Right lobe of liver (tissue), 6 donors: ENCODE measurements at regions not wholly inside any gene's neighbourhood (a gene's known extent, or its start where the extent isn't known, plus 50 kb on each side); places are given as distances from the start of the nearest gene placed in this dataset.
"Not testable (repeated sequence)": the region's sequence is repeated elsewhere in the genome, so short reads cannot be mapped to it uniquely, and the experiment has no call there.

Experiments
- ATAC-seq, 4 donors: fragments of 200-7000 bp; cut with Tn5 transposase; one replicate each; pipeline ENCODE4 v1.9.1; 2020; ENCODE audit warnings: mild to moderate bottlenecking in 4 of 4, moderate library complexity in 4 of 4
- DNase-seq, 3 donors: peaks; one replicate each; pipeline ENCODE4 v3.0.0-alpha.2; 2020
- H3K27ac ChIP-seq, 3 donors: fragments of 200-600 bp; one replicate each; pipeline ENCODE4 v1.8.0; 2022
- H3K27me3 ChIP-seq, 2 donors: fragments of 200-600 bp; one replicate each; pipeline ENCODE4 v1.8.0; 2022
- H3K36me3 ChIP-seq, 4 donors: fragments of 200-600 bp; sonication (generic) in 1 of 4; one replicate each; pipeline versions ENCODE4 v1.5.1 to v1.8.0; 2017 to 2022; ENCODE audit warnings: control low read depth in 1 of 4
- H3K4me1 ChIP-seq, 4 donors: fragments of 200-600 bp; sonication (generic) in 1 of 4; one replicate each; pipeline versions ENCODE4 v1.5.1 to v1.8.0; 2017 to 2022; ENCODE audit warnings: control low read depth in 1 of 4
- H3K4me3 ChIP-seq, 3 donors: fragments of 200-600 bp; one replicate each; pipeline ENCODE4 v1.8.0; 2022
- H3K9me3 ChIP-seq, 4 donors: fragments of 200-600 bp; sonication (generic) in 1 of 4; one replicate each; pipeline versions ENCODE4 v1.5.1 to v1.8.0; 2017 to 2022; ENCODE audit warnings: control low read depth in 1 of 4
- POLR2A ChIP-seq: fragments of 450-650 bp; IDR thresholded peaks from one replicate; pipeline ENCODE4 v1.6.1; 2017; ENCODE audit warnings: antibody characterized with exemption, mild to moderate bottlenecking
- WGBS: methylation state at CpG from one replicate; pipeline ENCODE4 v1.1.6; 2018; ENCODE audit warnings: low coverage, low lambda C conversion rate; ENCODE audit not compliant: insufficient coverage; ENCODE audit errors: missing lambda C conversion rate; 5-methylcytosine and 5-hydroxymethylcytosine counted together
- intact Hi-C, 2 donors: fragments of 100-400 bp; cut with DNase I; formaldehyde crosslinking; loops; one replicate each; pipeline versions ENCODE4 v1.11.2 to v1.14.1; 2022
- TF ChIP-seq, protein P1 (sequence below), 4 donors: fragments of 200-600 bp in 3 of 4; fragments of 450-650 bp in 1 of 4; IDR thresholded peaks; one replicate each; pipeline versions ENCODE4 v1.5.1 to v1.8.0; 2016 to 2022; ENCODE audit warnings: antibody characterized with exemption in 4 of 4, mild to moderate bottlenecking in 2 of 4
- donor health status: DM: no; HTN: yes; CAD: no.
- donor health status: DM: no; HTN: no; CAD: no.
- donor health status: DM: no; HTN: no; CAD: no.
- donor health status: DM: no; HTN: yes; CAD: no.
- donor health status: DM: no; HTN: yes; CAD: no.

DNA sequence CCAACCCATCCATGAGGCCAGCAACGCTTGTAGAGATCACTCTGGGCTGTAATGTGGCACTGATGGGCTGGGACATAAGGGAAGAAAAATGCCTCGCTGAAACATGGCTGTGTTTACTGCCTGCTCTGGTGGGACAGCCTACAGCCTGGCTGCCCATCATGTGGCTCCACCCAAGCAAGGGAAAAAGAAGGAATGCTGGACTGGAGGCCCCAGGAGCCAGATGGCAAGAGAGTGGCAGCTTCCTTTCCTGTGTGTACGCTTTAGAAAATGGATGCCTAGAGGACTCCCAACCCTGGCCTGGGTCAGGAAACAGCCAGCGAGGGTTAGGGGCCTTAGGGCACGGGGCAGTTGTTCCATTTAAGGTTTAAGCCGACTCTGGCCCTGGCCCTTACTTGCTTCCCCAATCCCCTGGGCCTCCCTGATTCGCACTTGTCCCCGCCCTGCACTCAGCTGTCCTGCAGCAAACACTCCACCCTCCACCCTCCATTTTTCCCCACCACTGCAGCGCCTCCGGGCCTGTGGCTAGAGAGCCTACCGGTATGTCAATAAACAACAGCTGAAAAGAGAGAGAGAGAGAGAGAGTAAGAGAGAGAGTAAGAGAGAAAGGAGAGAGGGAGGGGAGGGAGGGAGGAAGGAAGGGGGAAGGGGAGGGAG lies 819.4 kb downstream of the SEMA5A start:
- WGBS, result 52% methylated on average over 4 of the region's 11 CpGs
- intact Hi-C loops, result no loop called here
- ATAC-seq (no peak), DNase-seq (no peak)
- no peaks in the 10 kb centered on the region for H3K27me3 ChIP-seq
- no peaks in the 10 kb centered on the region for H3K4me1 ChIP-seq
- no peak for TF ChIP-seq POLR2A
- TF ChIP-seq, protein P1, sequence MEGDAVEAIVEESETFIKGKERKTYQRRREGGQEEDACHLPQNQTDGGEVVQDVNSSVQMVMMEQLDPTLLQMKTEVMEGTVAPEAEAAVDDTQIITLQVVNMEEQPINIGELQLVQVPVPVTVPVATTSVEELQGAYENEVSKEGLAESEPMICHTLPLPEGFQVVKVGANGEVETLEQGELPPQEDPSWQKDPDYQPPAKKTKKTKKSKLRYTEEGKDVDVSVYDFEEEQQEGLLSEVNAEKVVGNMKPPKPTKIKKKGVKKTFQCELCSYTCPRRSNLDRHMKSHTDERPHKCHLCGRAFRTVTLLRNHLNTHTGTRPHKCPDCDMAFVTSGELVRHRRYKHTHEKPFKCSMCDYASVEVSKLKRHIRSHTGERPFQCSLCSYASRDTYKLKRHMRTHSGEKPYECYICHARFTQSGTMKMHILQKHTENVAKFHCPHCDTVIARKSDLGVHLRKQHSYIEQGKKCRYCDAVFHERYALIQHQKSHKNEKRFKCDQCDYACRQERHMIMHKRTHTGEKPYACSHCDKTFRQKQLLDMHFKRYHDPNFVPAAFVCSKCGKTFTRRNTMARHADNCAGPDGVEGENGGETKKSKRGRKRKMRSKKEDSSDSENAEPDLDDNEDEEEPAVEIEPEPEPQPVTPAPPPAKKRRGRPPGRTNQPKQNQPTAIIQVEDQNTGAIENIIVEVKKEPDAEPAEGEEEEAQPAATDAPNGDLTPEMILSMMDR (IDR thresholded peaks at IDR 0.05), result no peak
- H3K9me3 ChIP-seq, result no peaks in the 10 kb centered on the region
- no peak overlapping the region for H3K27ac ChIP-seq
- no peaks in the 10 kb centered on the region for H3K36me3 ChIP-seq
- H3K4me3 ChIP-seq, result no peak overlapping the region

GRCh38 chr5:8727396-8727795 lies 818.5 kb downstream of the SEMA5A start:
- no peak for DNase-seq
- no peak overlapping the region for H3K4me3 ChIP-seq
- H3K36me3 ChIP-seq, result no peaks in the 10 kb centered on the region
- H3K4me1 ChIP-seq, result no peaks in the 10 kb centered on the region
- intact Hi-C loops, result no loop called here
- H3K27me3 ChIP-seq, result no peaks in the 10 kb centered on the region
- no peak overlapping the region for H3K27ac ChIP-seq
- TF ChIP-seq, protein P1 (IDR thresholded peaks at IDR 0.05), result no peak
- TF ChIP-seq POLR2A, result no peak
- no peak for ATAC-seq
- no peaks in the 10 kb centered on the region for H3K9me3 ChIP-seq
- 39% methylated on average over 4 of the region's 4 CpGs for WGBS

DNA sequence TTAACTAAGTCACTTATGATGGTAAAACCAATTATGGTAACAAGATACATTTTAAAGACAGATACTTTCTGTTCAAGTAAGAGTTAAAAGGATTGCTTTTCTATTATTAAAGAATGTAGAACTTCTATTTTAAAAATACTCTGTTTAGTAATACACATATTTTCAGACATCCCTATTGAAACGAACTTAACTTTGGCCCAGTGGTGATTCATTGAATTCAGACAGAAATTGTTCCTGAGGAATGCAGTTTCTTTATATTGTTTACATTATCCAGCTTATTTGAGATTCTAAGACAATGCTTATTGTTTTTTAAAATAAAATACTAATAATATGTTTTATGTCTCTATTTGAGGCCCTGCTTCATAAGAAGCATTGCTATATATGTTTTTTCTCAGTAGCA lies 816.4 kb downstream of the SEMA5A start:
- Histone ChIP-seq H3K27me3 (no peaks in the 10 kb centered on the region), H3K36me3 (no peaks in the 10 kb centered on the region), H3K27ac (no peak overlapping the region), H3K9me3 (no peaks in the 10 kb centered on the region), H3K4me3 (no peak overlapping the region), H3K4me1 (no peaks in the 10 kb centered on the region)
- DNase-seq (no peak), ATAC-seq (no peak)
- WGBS, result 30% methylated on average over 1 of the region's 1 CpG
- TF ChIP-seq, protein P1 (IDR thresholded peaks at IDR 0.05), result no peak
- no peak for TF ChIP-seq POLR2A
- intact Hi-C loops, result no loop called here

- H3K4me1 ChIP-seq, result no peaks in the 10 kb centered on the region
- 47% methylated on average over 2 of the region's 2 CpGs for WGBS
- H3K9me3 ChIP-seq, result no peaks in the 10 kb centered on the region
Measured at GRCh38 chr5:8730194-8730593, 815.7 kb downstream of the SEMA5A start.

DNA sequence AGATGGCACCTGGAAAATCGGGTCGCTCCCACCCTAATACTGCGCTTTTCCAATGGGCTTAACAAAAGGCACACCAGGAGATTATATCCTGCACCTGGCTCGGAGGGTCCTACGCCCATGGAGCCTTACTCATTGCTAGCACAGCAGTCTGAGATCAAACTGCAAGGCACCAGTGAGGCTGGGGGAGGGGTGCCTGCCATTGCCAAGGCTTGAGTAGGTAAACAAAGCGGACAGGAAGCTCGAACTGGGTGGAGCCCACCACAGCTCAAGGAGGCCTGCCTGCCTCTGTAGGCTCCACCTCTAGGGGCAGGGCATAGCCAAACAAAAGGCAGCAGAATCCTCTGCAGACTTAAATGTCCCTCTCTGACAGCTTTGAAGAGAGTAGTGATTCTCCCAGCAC lies 814.8 kb downstream of the SEMA5A start:
- ATAC-seq, H3K27me3 ChIP-seq, H3K27ac ChIP-seq, H3K4me1 ChIP-seq, H3K9me3 ChIP-seq, H3K4me3 ChIP-seq, H3K36me3 ChIP-seq, DNase-seq, intact Hi-C loops: not testable (repeated sequence)
- WGBS, result no CpG with 5 or more reads among the region's 7 CpGs

More at GRCh38 chr5:8730194-8730593, 815.7 kb downstream of the SEMA5A start:
- no peaks in the 10 kb centered on the region for H3K36me3 ChIP-seq
- H3K4me3 ChIP-seq, result no peak overlapping the region
- TF ChIP-seq, protein P1 (IDR thresholded peaks at IDR 0.05), result no peak
- no peak for TF ChIP-seq POLR2A
- DNase-seq, result no peak
- intact Hi-C loops, result no loop called here
- no peak overlapping the region for H3K27ac ChIP-seq
- peak in 2 of 4 donors; percentile 16 to 32 for ATAC-seq
- H3K27me3 ChIP-seq, result no peaks in the 10 kb centered on the region
